ENCODE measurements at regions not wholly inside any gene's neighbourhood (a gene's known extent, or its start where the extent isn't known, plus 50 kb on each side); places are given as distances from the start of the nearest gene placed in this dataset.

GRCh38 chr4:33722254-33722653 lies 2522.1 kb downstream of the ARAP2 start:
- TF ChIP-seq EZH2 (IDR thresholded peaks at IDR 0.05; ENCODE audit: borderline replicate concordance) (no peak), CTCF (IDR thresholded peaks at IDR 0.05; ENCODE audit: poor library complexity) (no peak), EZH2phosphoT487 (IDR thresholded peaks at IDR 0.05; ENCODE audit: low read depth, severe bottlenecking, unreplicated experiment) (no peak)
